ENCODE measurements at regions not wholly inside any gene's neighbourhood (a gene's known extent, or its start where the extent isn't known, plus 50 kb on each side); places are given as distances from the start of the nearest gene placed in this dataset.

DNA sequence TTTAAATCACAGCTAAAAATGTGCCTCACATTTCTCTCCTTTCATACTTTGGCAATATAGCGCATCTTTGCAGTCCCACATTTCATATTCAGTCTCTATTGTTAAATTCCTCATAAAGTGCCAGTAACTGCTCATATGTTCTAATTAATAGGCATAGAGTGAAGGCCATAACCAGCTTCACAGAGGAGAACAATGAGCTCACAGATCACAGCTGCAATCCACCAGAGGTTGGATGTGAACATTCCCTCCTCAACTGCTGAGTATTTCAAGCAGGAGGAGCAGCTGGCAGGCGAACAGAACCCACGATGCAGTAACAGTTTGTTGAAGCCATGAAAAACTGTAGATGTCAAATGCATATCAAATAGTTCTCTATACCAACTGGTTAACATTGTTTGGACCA is 2088.7 kb upstream of the AGA start:
- no peak for TF ChIP-seq CTCF (IDR thresholded peaks at IDR 0.05; ENCODE audit: low read depth, low read length, missing control alignments)
- DNase-seq (ENCODE audit: extremely low read depth, low read depth) = no peak
- no peak overlapping the region for H3K4me3 ChIP-seq (replicated peaks; ENCODE audit: low read depth, low read length)

DNA sequence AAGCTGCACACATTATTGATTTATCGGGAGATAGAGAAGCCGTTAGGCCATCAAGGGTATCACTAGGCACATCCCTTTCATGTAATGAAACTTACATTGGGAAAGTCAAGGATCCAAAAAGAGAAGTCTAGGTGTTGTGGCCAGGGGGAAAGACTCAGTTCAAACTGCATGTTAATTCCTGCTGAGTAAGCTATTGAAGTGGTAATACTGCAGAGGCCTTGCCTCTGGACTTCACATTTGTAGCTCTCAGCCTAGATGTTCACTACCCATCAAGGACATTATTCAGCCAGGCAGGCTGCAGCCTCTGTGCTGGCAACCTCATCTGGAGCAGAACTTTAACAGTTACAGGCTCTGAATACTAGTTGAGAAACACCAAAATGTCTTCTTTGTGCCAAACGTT is 2094.5 kb upstream of the AGA start:
- no peak for DNase-seq (ENCODE audit: extremely low read depth, low read depth)
- TF ChIP-seq CTCF (IDR thresholded peaks at IDR 0.05; ENCODE audit: low read depth, low read length, missing control alignments) = no peak
- no peak overlapping the region for H3K4me3 ChIP-seq (replicated peaks; ENCODE audit: low read depth, low read length)

DNA sequence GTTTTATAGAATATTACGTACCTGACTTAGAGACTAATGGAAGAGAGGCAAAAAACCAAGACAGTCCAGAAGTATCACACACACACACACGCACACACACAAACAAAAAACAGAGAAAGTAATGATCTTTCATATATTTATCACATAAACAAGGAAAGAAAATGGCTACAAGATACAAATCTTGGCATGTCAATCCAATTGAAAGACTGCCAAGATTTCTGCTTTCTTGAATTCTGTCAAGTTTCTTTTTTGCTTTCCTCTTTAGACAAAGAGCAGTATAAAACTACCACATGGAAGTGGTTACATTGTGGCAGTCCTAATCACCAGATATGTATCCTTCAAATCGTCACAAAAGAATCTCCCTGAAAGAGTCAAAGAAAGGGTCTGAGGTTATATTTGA is 2097.4 kb upstream of the AGA start:
- no peak for DNase-seq (ENCODE audit: extremely low read depth, low read depth)
- H3K4me3 ChIP-seq (replicated peaks; ENCODE audit: low read depth, low read length) = no peak overlapping the region
- TF ChIP-seq CTCF (IDR thresholded peaks at IDR 0.05; ENCODE audit: low read depth, low read length, missing control alignments) = no peak

DNA sequence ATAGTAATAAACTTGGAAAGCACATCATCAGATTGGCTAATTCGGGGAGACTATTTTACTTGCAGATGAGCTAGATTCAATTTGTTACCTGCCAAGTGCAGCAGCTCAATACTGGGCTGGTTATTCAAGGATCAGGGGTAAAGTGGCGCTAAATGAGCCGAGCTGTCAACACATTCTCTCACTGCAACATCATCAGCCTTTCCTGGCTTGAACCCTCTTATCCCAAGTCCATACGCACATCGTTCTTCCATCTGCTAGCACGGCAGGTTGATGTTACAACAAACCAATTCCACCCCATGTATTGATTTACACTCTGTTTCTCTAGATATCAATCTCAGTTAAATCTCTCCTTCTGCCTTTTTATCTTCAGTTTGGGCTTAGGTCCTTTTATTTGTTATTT is 2101.5 kb upstream of the AGA start:
- DNase-seq (ENCODE audit: extremely low read depth, low read depth) = no peak
- no peak overlapping the region for H3K4me3 ChIP-seq (replicated peaks; ENCODE audit: low read depth, low read length)
- no peak for TF ChIP-seq CTCF (IDR thresholded peaks at IDR 0.05; ENCODE audit: low read depth, low read length, missing control alignments)

DNA sequence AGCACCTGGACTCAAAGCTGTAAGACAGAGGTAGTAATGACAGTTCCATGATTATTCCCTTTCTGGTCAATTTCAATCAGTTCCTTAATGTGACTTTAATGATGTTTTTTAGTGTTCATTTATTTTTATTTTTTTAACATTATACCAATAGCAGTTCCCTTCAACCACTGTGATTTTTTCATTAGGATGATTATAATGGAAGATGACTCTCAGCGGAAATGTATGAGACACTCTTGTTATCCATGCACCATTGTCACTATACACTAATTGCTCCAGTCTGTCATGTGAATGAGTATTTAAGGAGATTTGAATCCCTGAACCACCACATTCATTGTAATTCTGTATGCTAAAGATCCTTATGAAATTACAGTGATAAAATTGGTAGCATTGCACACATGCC is 2102.3 kb upstream of the AGA start:
- TF ChIP-seq CTCF (IDR thresholded peaks at IDR 0.05; ENCODE audit: low read depth, low read length, missing control alignments) = no peak
- DNase-seq (ENCODE audit: extremely low read depth, low read depth) = no peak
- no peak overlapping the region for H3K4me3 ChIP-seq (replicated peaks; ENCODE audit: low read depth, low read length)

- TF ChIP-seq CTCF (IDR thresholded peaks at IDR 0.05; ENCODE audit: low read depth, low read length, missing control alignments) = no peak
- no peak for DNase-seq (ENCODE audit: extremely low read depth, low read depth)
These were observed 2109.9 kb upstream of the AGA start for GRCh38 chr4:179552131-179552530.

GRCh38 chr4:179563741-179564140 is 2121.5 kb upstream of the AGA start:
- no peak for TF ChIP-seq CTCF (IDR thresholded peaks at IDR 0.05; ENCODE audit: low read depth, low read length, missing control alignments)
- no peak overlapping the region for H3K4me3 ChIP-seq (replicated peaks; ENCODE audit: low read depth, low read length)
- no peak for DNase-seq (ENCODE audit: extremely low read depth, low read depth)

More at GRCh38 chr4:179552131-179552530, 2109.9 kb upstream of the AGA start:
- H3K4me3 ChIP-seq (replicated peaks; ENCODE audit: low read depth, low read length) = no peak overlapping the region

Measured in HFF-Myc (cell line).